ENCODE measurements at regions not wholly inside any gene's neighbourhood (a gene's known extent, or its start where the extent isn't known, plus 50 kb on each side); places are given as distances from the start of the nearest gene placed in this dataset.

DNA sequence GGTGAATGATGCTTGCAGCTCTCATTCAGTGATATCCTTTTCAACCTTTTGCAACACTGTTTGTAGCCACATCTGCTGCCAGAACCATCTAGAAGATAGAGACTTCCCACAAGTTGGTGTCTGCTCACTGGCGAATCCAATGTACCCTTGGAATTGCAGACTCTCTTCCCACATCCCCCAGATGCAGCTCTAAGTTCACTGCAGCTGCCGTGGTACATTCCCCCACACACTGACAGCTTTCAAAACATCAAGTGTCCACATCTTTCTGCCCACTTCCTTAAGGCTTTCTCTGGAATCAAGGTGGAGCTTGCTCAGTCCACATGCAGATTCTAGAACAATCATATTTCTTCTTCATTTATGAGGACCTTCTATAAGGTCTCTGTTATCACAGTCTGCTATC, 99.2 kb downstream of the PLPPR4 start:
- TF ChIP-seq, protein P1, sequence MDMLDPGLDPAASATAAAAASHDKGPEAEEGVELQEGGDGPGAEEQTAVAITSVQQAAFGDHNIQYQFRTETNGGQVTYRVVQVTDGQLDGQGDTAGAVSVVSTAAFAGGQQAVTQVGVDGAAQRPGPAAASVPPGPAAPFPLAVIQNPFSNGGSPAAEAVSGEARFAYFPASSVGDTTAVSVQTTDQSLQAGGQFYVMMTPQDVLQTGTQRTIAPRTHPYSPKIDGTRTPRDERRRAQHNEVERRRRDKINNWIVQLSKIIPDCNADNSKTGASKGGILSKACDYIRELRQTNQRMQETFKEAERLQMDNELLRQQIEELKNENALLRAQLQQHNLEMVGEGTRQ (CRISPR knock-in tag; IDR thresholded peaks at IDR 0.05): no peak
- TF ChIP-seq, protein P2, sequence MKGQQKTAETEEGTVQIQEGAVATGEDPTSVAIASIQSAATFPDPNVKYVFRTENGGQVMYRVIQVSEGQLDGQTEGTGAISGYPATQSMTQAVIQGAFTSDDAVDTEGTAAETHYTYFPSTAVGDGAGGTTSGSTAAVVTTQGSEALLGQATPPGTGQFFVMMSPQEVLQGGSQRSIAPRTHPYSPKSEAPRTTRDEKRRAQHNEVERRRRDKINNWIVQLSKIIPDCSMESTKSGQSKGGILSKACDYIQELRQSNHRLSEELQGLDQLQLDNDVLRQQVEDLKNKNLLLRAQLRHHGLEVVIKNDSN (CRISPR knock-in tag; IDR thresholded peaks at IDR 0.05): no peak
- TF ChIP-seq, protein P3, sequence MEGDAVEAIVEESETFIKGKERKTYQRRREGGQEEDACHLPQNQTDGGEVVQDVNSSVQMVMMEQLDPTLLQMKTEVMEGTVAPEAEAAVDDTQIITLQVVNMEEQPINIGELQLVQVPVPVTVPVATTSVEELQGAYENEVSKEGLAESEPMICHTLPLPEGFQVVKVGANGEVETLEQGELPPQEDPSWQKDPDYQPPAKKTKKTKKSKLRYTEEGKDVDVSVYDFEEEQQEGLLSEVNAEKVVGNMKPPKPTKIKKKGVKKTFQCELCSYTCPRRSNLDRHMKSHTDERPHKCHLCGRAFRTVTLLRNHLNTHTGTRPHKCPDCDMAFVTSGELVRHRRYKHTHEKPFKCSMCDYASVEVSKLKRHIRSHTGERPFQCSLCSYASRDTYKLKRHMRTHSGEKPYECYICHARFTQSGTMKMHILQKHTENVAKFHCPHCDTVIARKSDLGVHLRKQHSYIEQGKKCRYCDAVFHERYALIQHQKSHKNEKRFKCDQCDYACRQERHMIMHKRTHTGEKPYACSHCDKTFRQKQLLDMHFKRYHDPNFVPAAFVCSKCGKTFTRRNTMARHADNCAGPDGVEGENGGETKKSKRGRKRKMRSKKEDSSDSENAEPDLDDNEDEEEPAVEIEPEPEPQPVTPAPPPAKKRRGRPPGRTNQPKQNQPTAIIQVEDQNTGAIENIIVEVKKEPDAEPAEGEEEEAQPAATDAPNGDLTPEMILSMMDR (IDR thresholded peaks at IDR 0.05): no peak
- no peak for TF ChIP-seq CREB1 (CRISPR knock-in tag; IDR thresholded peaks at IDR 0.05)
- TF ChIP-seq, protein P4, sequence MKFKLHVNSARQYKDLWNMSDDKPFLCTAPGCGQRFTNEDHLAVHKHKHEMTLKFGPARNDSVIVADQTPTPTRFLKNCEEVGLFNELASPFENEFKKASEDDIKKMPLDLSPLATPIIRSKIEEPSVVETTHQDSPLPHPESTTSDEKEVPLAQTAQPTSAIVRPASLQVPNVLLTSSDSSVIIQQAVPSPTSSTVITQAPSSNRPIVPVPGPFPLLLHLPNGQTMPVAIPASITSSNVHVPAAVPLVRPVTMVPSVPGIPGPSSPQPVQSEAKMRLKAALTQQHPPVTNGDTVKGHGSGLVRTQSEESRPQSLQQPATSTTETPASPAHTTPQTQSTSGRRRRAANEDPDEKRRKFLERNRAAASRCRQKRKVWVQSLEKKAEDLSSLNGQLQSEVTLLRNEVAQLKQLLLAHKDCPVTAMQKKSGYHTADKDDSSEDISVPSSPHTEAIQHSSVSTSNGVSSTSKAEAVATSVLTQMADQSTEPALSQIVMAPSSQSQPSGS (CRISPR knock-in tag; IDR thresholded peaks at IDR 0.05; ENCODE audit: borderline replicate concordance, low read depth): no peak

Data from WTC11 (cell line).